Erythroblast (primary cell): ENCODE measurements at regions not wholly inside any gene's neighbourhood (a gene's known extent, or its start where the extent isn't known, plus 50 kb on each side); places are given as distances from the start of the nearest gene placed in this dataset.

ENCODE experiments used
- DNase-seq, 2 experiments: peaks; one replicate each; lab custom pipeline; 2025; lab: John Stamatoyannopoulos, UW
- GATA1 ChIP-seq: IDR thresholded peaks from 2 replicates; pipeline ENCODE4 v1.6.1; 2011; ENCODE audit warnings: low read depth, mild to moderate bottlenecking, control low read depth, low read length, moderate library complexity
- POLR2A ChIP-seq: IDR thresholded peaks from 2 replicates; pipeline ENCODE4 v1.6.1; 2011; ENCODE audit warnings: mild to moderate bottlenecking, low read length

- TF ChIP-seq POLR2A = no peak
- TF ChIP-seq GATA1 = no peak
- no peak for DNase-seq
These were observed 145.3 kb upstream of the RRP15 start for GRCh38 chr1:218139761-218140160.

GRCh38 chr1:218156595-218156994 lies 128.5 kb upstream of the RRP15 start:
- TF ChIP-seq GATA1 = no peak
- TF ChIP-seq POLR2A = no peak
- no peak for DNase-seq

GRCh38 chr1:218163371-218163770 lies 121.7 kb upstream of the RRP15 start:
- DNase-seq = no peak

GRCh38 chr1:218164111-218164929 lies 120.8 kb upstream of the RRP15 start:
- TF ChIP-seq POLR2A = no peak
- no peak for TF ChIP-seq GATA1
- no peak for DNase-seq

More at GRCh38 chr1:218163371-218163770, 121.7 kb upstream of the RRP15 start:
- TF ChIP-seq GATA1 = no peak
- TF ChIP-seq POLR2A = no peak

- no peak for TF ChIP-seq POLR2A
- no peak for TF ChIP-seq GATA1
- no peak for DNase-seq
These were observed 120.0 kb upstream of the RRP15 start for GRCh38 chr1:218164930-218165700.

GRCh38 chr1:218165701-218166114 lies 119.4 kb upstream of the RRP15 start:
- DNase-seq = no peak
- no peak for TF ChIP-seq GATA1
- no peak for TF ChIP-seq POLR2A

GRCh38 chr1:218166268-218166945 lies 118.7 kb upstream of the RRP15 start:
- DNase-seq = no peak
- TF ChIP-seq POLR2A (no peak), GATA1 (no peak)

GRCh38 chr1:218171302-218171893 lies 113.7 kb upstream of the RRP15 start:
- no peak for TF ChIP-seq POLR2A
- TF ChIP-seq GATA1 = no peak
- DNase-seq = peak; percentile 12 to 46

GRCh38 chr1:218182455-218182854 lies 102.6 kb upstream of the RRP15 start:
- DNase-seq = no peak
- TF ChIP-seq GATA1 (no peak), POLR2A (no peak)

- TF ChIP-seq GATA1 = no peak
- DNase-seq = no peak
These were observed 84.1 kb upstream of the RRP15 start for GRCh38 chr1:218200979-218201378.

- no peak for TF ChIP-seq GATA1
- no peak for TF ChIP-seq POLR2A
- DNase-seq = no peak
These were observed 83.5 kb upstream of the RRP15 start for GRCh38 chr1:218201601-218202000.

GRCh38 chr1:218205721-218206120 lies 79.4 kb upstream of the RRP15 start:
- TF ChIP-seq POLR2A (no peak), GATA1 (no peak)
- DNase-seq = no peak

- no peak for DNase-seq
- no peak for TF ChIP-seq POLR2A
- TF ChIP-seq GATA1 = no peak
These were observed 77.9 kb upstream of the RRP15 start for GRCh38 chr1:218207194-218207593.
